Astrocyte (in vitro differentiated cells and primary cell): ENCODE measurements at regions not wholly inside any gene's neighbourhood (a gene's known extent, or its start where the extent isn't known, plus 50 kb on each side); places are given as distances from the start of the nearest gene placed in this dataset.

ENCODE experiments used
- EZH2 ChIP-seq: IDR thresholded peaks from 2 replicates; pipeline ENCODE4 v1.6.1; 2012; ENCODE audit warnings: mild to moderate bottlenecking, low read length, inconsistent platforms; ENCODE audit not compliant: insufficient read depth
- TF ChIP-seq, protein P1 (sequence below): IDR thresholded peaks from 2 replicates; pipeline ENCODE4 v1.5.1; 2011; ENCODE audit warnings: low read depth, mild to moderate bottlenecking, inconsistent platforms, low read length, moderate library complexity; ENCODE audit not compliant: insufficient read depth

DNA sequence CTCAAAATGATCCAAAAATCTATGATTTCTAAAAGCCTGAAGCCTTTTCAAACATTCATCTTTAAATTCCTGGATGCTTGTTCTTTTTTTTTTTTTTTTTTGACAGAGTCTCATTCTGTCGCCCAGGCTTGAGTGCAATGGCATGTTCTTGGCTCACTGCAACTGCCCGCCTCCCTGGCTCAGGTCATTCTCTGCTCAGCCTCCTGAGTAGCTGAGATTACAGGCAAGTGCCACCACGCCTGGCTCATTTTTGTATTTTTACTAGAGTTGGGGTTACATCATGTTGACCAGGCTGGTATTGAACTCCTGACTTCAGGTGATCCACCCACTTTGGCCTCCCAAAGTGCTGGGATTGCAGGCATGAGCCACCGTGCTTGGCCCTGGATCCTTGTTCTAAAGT, 649.5 kb downstream of the XIRP2 start:
- TF ChIP-seq, protein P1, sequence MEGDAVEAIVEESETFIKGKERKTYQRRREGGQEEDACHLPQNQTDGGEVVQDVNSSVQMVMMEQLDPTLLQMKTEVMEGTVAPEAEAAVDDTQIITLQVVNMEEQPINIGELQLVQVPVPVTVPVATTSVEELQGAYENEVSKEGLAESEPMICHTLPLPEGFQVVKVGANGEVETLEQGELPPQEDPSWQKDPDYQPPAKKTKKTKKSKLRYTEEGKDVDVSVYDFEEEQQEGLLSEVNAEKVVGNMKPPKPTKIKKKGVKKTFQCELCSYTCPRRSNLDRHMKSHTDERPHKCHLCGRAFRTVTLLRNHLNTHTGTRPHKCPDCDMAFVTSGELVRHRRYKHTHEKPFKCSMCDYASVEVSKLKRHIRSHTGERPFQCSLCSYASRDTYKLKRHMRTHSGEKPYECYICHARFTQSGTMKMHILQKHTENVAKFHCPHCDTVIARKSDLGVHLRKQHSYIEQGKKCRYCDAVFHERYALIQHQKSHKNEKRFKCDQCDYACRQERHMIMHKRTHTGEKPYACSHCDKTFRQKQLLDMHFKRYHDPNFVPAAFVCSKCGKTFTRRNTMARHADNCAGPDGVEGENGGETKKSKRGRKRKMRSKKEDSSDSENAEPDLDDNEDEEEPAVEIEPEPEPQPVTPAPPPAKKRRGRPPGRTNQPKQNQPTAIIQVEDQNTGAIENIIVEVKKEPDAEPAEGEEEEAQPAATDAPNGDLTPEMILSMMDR = no peak
- no peak for TF ChIP-seq EZH2
